ENCODE measurements at regions not wholly inside any gene's neighbourhood (a gene's known extent, or its start where the extent isn't known, plus 50 kb on each side); places are given as distances from the start of the nearest gene placed in this dataset.
"Not testable (repeated sequence)": the region's sequence is repeated elsewhere in the genome, so short reads cannot be mapped to it uniquely, and the experiment has no call there.

- no peak overlapping the region for H3K27ac Mint-ChIP-seq
- H3K4me3 Mint-ChIP-seq, result no peak overlapping the region
- DNase-seq (no peak), ATAC-seq (replicated peaks in 1 of 2) (no peak)
- no peaks in the 10 kb centered on the region for H3K36me3 Mint-ChIP-seq (ENCODE audit: insufficient read depth in 2 of 2)
- no peaks in the 10 kb centered on the region for H3K4me1 Mint-ChIP-seq (ENCODE audit: low read depth)
- H3K9me3 Mint-ChIP-seq, result peaks cover 6 to 8% of the 10 kb centered on the region in 2 donors
- no peaks in the 10 kb centered on the region for H3K27me3 Mint-ChIP-seq (ENCODE audit: low read depth)
Observed at GRCh38 chr15:37377428-37377827, 277.1 kb upstream of the MEIS2 start.

- Mint-ChIP-seq H3K9me3 (peaks cover 7 to 21% of the 10 kb centered on the region in 2 donors), H3K27ac (no peak overlapping the region), H3K4me1 (ENCODE audit: low read depth) (no peaks in the 10 kb centered on the region), H3K36me3 (ENCODE audit: insufficient read depth in 2 of 2) (peaks cover 0 to 3% of the 10 kb centered on the region in 2 donors), H3K4me3 (no peak overlapping the region), H3K27me3 (ENCODE audit: low read depth) (no peaks in the 10 kb centered on the region)
- ATAC-seq (replicated peaks in 1 of 2) (no peak), DNase-seq (no peak)
Observed at GRCh38 chr15:37394402-37395099, 294.2 kb upstream of the MEIS2 start.

DNA sequence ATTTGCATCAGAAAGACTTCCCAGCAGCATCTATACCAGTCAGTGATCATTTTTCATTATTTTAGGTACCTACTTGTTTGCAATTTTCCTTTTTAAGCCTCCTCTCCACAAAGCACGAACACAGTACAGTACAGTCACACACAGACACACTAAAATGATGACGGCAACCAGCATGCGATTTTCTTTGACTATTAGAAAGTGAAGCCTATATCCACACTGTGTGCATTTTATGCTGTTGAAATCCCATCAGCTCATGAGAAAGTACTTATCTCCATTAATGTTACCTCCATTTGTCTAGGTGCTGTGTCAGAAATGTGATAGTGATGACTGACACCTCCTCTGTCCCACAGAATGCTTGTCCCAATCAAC is 294.7 kb upstream of the MEIS2 start:
- Mint-ChIP-seq H3K4me1 (ENCODE audit: low read depth) (no peaks in the 10 kb centered on the region), H3K27me3 (ENCODE audit: low read depth) (no peaks in the 10 kb centered on the region), H3K9me3 (peaks cover 6 to 18% of the 10 kb centered on the region in 2 donors), H3K27ac (no peak overlapping the region), H3K36me3 (ENCODE audit: insufficient read depth in 2 of 2) (peaks cover 0 to 3% of the 10 kb centered on the region in 2 donors), H3K4me3 (no peak overlapping the region)
- ATAC-seq (replicated peaks in 1 of 2) (no peak), DNase-seq (no peak)

- no peaks in the 10 kb centered on the region for H3K4me1 Mint-ChIP-seq (ENCODE audit: low read depth)
Observed at GRCh38 chr15:37397266-37398022, 297.1 kb upstream of the MEIS2 start.

DNA sequence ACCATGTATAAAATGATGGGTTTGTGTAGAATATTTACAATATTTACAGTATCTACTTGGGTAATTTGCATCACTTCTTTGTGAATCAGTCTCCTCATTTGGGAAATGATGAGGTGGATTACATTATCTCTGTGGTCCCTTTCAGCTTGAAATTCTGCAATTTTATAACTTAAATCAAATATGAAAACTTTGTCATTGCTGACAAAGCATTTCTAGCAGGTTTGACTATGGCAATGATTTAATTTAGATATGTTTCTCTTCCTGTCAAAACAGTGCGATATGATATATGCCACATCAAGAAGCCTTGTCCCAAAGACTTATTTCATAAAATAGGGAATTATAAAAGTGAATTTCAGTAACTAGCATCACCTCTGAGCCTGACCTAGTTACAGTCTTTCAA is 315.8 kb upstream of the MEIS2 start:
- ATAC-seq (replicated peaks in 1 of 2), result no peak
- Mint-ChIP-seq H3K4me1 (ENCODE audit: low read depth) (no peaks in the 10 kb centered on the region), H3K9me3 (peaks cover under 1 to 3% of the 10 kb centered on the region in 2 donors), H3K36me3 (ENCODE audit: insufficient read depth in 2 of 2) (no peaks in the 10 kb centered on the region), H3K27me3 (ENCODE audit: low read depth) (no peaks in the 10 kb centered on the region), H3K27ac (no peak overlapping the region), H3K4me3 (no peak overlapping the region)
- no peak for DNase-seq

More at GRCh38 chr15:37397266-37398022, 297.1 kb upstream of the MEIS2 start:
- no peak overlapping the region for H3K4me3 Mint-ChIP-seq
- no peak for DNase-seq
- no peaks in the 10 kb centered on the region for H3K36me3 Mint-ChIP-seq (ENCODE audit: insufficient read depth in 2 of 2)
- no peak for ATAC-seq (replicated peaks in 1 of 2)
- H3K27ac Mint-ChIP-seq, result no peak overlapping the region
- H3K27me3 Mint-ChIP-seq (ENCODE audit: low read depth), result no peaks in the 10 kb centered on the region
- peaks cover 3 to 11% of the 10 kb centered on the region in 2 donors for H3K9me3 Mint-ChIP-seq

DNA sequence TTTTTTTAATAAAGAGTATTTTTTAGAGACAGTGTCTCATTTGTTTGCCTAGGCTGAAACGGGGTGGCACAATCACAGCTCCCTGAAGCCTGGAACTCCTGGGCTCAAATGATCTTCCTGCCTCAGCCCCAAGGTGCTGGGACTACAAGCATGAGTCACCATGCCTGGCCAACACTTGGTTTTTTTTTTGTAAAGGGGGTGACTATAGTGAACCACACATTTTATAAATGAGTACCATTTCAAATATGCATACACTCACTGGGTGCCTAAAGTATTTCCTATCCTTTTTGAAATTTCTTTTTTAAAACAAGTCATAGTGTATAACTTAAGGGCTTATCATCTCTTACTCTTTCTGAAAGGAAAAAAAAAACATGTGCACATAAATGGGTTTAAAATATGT is 325.2 kb upstream of the MEIS2 start:
- no peak overlapping the region for H3K4me3 Mint-ChIP-seq
- H3K27ac Mint-ChIP-seq, result no peak overlapping the region
- ATAC-seq (replicated peaks in 1 of 2) (no peak), DNase-seq (no peak)
- peaks cover 0 to 1% of the 10 kb centered on the region in 2 donors for H3K9me3 Mint-ChIP-seq
- H3K36me3 Mint-ChIP-seq (ENCODE audit: insufficient read depth in 2 of 2), result no peaks in the 10 kb centered on the region
- H3K4me1 Mint-ChIP-seq (ENCODE audit: low read depth), result no peaks in the 10 kb centered on the region
- H3K27me3 Mint-ChIP-seq (ENCODE audit: low read depth), result no peaks in the 10 kb centered on the region

DNA sequence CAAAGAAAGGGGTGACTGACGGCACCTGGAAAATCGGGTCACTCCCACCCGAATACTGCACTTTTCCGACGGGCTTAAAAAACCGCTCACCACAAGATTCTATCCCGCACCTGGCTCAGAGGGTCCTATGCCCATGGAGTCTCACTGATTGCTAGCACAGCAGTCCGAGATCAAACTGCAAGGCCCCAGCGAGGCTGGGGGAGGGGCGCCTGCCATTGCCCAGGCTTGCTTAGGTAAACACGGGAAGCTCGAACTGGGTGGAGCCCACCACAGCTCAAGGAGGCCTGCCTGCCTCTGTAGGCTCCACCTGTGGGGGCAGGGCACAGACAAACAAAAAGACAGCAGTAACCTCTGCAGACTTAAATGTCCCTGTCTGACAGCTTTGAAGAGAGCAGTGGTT is 327.0 kb upstream of the MEIS2 start:
- H3K4me3 Mint-ChIP-seq; H3K27me3 Mint-ChIP-seq (ENCODE audit: low read depth); H3K9me3 Mint-ChIP-seq; H3K36me3 Mint-ChIP-seq (ENCODE audit: insufficient read depth in 2 of 2); DNase-seq; H3K27ac Mint-ChIP-seq; ATAC-seq (replicated peaks in 1 of 2); H3K4me1 Mint-ChIP-seq (ENCODE audit: low read depth): not testable (repeated sequence)

- Mint-ChIP-seq H3K4me1 (ENCODE audit: low read depth) (no peaks in the 10 kb centered on the region), H3K9me3 (peaks cover 0 to 2% of the 10 kb centered on the region in 2 donors), H3K4me3 (no peak overlapping the region), H3K27me3 (ENCODE audit: low read depth) (no peaks in the 10 kb centered on the region), H3K36me3 (ENCODE audit: insufficient read depth in 2 of 2) (no peaks in the 10 kb centered on the region), H3K27ac (no peak overlapping the region)
- ATAC-seq (replicated peaks in 1 of 2) (no peak), DNase-seq (no peak)
Observed at GRCh38 chr15:37446921-37447320, 346.6 kb upstream of the MEIS2 start.

DNA sequence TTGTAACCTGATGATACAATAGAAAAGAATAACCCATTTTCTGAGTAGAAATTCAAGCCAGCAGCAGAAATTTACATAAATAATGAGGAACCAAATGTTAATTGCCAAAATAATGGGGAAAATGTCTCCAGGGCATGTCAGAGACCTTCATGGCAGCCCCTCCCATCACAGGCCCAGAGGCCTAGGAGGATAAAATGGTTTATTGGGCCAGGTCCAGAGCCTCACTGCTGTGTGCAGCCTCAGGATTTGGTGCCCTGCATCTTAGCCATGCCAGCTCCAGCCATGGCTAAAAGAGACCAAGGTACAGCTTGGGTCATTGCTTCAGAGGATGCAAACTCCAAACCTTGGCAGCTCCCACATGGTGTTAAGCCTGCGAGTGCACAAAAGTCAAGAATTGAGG is 352.1 kb upstream of the MEIS2 start:
- no peaks in the 10 kb centered on the region for H3K4me1 Mint-ChIP-seq (ENCODE audit: low read depth)
- H3K9me3 Mint-ChIP-seq, result peaks cover 2 to 5% of the 10 kb centered on the region in 2 donors
- DNase-seq (no peak), ATAC-seq (replicated peaks in 1 of 2) (no peak)
- H3K36me3 Mint-ChIP-seq (ENCODE audit: insufficient read depth in 2 of 2), result peaks cover 0 to 4% of the 10 kb centered on the region in 2 donors
- no peak overlapping the region for H3K4me3 Mint-ChIP-seq
- H3K27me3 Mint-ChIP-seq (ENCODE audit: low read depth), result no peaks in the 10 kb centered on the region
- H3K27ac Mint-ChIP-seq, result no peak overlapping the region

DNA sequence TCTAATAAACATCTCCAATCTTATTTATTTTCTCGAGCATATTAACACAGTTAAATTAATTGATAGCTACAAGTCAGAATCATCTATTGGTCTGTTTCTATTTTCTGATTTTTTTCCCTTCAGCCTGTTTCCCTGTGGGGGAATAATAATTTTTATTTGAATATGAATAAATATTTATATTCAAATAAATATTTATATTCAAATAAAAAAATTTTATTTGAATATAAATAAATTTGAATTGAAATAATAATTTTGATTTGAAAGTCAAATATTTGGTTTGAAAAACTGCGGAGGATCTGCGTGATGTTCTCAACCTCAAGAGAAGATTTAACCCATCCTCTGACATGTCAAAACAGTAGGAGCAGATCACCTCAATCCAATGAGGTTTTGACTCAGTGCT is 380.1 kb upstream of the MEIS2 start:
- DNase-seq (no peak), ATAC-seq (replicated peaks in 1 of 2) (no peak)
- Mint-ChIP-seq H3K36me3 (ENCODE audit: insufficient read depth in 2 of 2) (no peaks in the 10 kb centered on the region), H3K4me1 (ENCODE audit: low read depth) (no peaks in the 10 kb centered on the region), H3K4me3 (no peak overlapping the region), H3K27ac (no peak overlapping the region), H3K27me3 (ENCODE audit: low read depth) (no peaks in the 10 kb centered on the region), H3K9me3 (peaks cover 0 to 2% of the 10 kb centered on the region in 2 donors)

- H3K4me1 Mint-ChIP-seq (ENCODE audit: low read depth), result no peaks in the 10 kb centered on the region
- H3K36me3 Mint-ChIP-seq (ENCODE audit: insufficient read depth in 2 of 2), result no peaks in the 10 kb centered on the region
- DNase-seq (no peak), ATAC-seq (replicated peaks in 1 of 2) (no peak)
- peaks cover 0 to 2% of the 10 kb centered on the region in 2 donors for H3K9me3 Mint-ChIP-seq
- no peak overlapping the region for H3K27ac Mint-ChIP-seq
- no peak overlapping the region for H3K4me3 Mint-ChIP-seq
- H3K27me3 Mint-ChIP-seq (ENCODE audit: low read depth), result no peaks in the 10 kb centered on the region
Observed at GRCh38 chr15:37481126-37481525, 380.8 kb upstream of the MEIS2 start.

- Mint-ChIP-seq H3K4me3 (no peak overlapping the region), H3K36me3 (ENCODE audit: insufficient read depth in 2 of 2) (no peaks in the 10 kb centered on the region), H3K27ac (no peak overlapping the region), H3K4me1 (ENCODE audit: low read depth) (no peaks in the 10 kb centered on the region), H3K27me3 (ENCODE audit: low read depth) (no peaks in the 10 kb centered on the region), H3K9me3 (peaks cover 0 to 2% of the 10 kb centered on the region in 2 donors)
- no peak for DNase-seq
- no peak for ATAC-seq (replicated peaks in 1 of 2)
Observed at GRCh38 chr15:37483779-37484178, 383.4 kb upstream of the MEIS2 start.

DNA sequence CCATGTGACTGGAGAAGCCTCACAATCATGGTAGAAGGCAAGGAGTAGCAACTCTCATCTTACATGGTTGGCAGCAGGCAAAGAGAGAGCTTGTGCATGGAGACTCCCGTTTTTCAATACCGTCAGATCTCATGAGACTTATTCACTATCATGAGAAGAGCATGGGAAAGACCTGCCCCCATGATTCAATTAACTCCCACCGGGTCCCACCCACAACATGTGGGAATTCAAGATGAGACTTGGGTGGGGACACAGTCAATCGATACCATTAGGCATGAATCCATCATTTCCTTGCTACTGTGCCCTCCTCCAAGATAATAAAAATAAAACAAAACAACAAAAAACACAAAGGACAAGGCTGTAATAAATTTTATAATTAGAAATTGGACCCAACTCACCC is 384.7 kb upstream of the MEIS2 start:
- H3K4me3 Mint-ChIP-seq, result no peak overlapping the region

More for the DNA sequence above, 384.7 kb upstream of the MEIS2 start:
- Mint-ChIP-seq H3K9me3 (peaks cover 5 to 6% of the 10 kb centered on the region in 2 donors), H3K27ac (no peak overlapping the region), H3K36me3 (ENCODE audit: insufficient read depth in 2 of 2) (no peaks in the 10 kb centered on the region), H3K4me1 (ENCODE audit: low read depth) (no peaks in the 10 kb centered on the region), H3K27me3 (ENCODE audit: low read depth) (no peaks in the 10 kb centered on the region)
- ATAC-seq (replicated peaks in 1 of 2) (no peak), DNase-seq (no peak)
